ENCODE measurements at regions not wholly inside any gene's neighbourhood (a gene's known extent, or its start where the extent isn't known, plus 50 kb on each side); places are given as distances from the start of the nearest gene placed in this dataset.

GRCh38 chr17:34874478-34874877 lies 86.8 kb downstream of the CCT6B start:
- no peak for DNase-seq

- DNase-seq, result no peak
Observed at GRCh38 chr17:34872640-34873039, 88.6 kb downstream of the CCT6B start.

DNA sequence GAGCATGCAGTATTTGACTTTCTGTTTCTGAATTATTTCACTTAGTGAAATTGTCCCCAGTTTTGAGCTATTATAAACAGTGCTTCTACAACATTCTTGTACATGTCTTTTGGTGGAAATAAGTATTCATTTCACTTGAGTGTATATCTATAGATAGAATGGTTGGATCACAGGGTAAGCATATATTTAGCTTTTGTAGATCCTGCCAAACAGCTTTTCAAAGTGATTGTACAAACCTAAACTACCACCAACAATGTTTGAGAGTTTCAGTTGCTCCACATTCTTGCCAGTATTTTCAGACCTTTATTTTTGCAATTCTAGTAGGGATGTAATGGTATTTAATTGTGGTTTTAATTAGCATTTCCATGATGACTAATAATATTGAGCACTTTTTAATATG lies 91.6 kb downstream of the CCT6B start:
- DNase-seq, result no peak

GRCh38 chr17:34865716-34866115 lies 95.5 kb downstream of the CCT6B start:
- no peak for DNase-seq

GRCh38 chr17:34862384-34862783 lies 98.9 kb downstream of the CCT6B start:
- no peak for DNase-seq

DNA sequence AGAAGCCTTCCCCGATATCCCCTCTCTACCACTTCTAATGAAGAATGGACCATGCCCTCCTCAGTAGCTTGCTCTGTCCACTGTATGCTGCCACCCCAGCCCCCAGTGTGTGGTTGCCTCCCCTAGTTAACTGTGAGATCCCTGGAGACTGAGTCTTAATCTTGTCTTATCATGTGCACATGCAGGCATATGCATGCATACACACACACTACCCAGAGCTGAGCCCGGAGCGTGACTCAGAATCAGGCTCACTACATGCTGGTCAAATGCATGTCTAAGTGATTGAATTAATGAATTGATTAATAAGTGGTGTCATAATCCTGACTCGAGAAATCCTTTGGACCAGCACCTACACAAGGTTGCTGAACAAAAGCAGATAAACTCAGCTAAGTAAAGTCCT lies 99.4 kb downstream of the CCT6B start:
- DNase-seq, result no peak

- DNase-seq, result no peak
Observed at GRCh38 chr17:34859652-34860051, 101.6 kb downstream of the CCT6B start.

- DNase-seq, result peak; percentile 63
Observed at GRCh38 chr17:34858591-34859565, 102.4 kb downstream of the CCT6B start.

- no peak for DNase-seq
Observed at GRCh38 chr17:34853924-34854323, 107.3 kb downstream of the CCT6B start.

GRCh38 chr17:34852614-34853013 lies 108.6 kb downstream of the CCT6B start:
- no peak for DNase-seq

- no peak for DNase-seq
Observed at GRCh38 chr17:34851961-34852540, 109.2 kb downstream of the CCT6B start.

- DNase-seq, result no peak
Observed at GRCh38 chr17:34850964-34851363, 110.3 kb downstream of the CCT6B start.

DNA sequence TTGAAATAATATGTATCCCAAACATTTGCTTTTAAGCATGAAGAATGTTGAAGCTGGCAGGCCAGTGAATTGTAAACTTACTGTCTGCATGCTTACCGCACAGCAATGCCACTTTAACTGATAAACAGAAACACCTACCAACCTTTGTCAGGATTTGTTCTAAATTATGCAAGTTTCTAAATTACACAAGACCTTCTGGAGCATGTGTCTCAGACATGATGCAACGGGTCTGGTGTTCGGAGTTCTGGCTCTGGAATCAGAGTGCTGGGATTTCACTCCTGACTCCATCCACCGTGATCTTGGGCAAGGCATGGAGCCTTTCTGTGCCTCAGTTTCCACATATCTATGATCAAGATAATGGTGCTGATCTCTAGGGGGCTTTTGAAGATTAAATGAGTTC lies 111.2 kb downstream of the CCT6B start:
- DNase-seq, result peak; percentile 47

GRCh38 chr17:34847938-34848337 lies 113.3 kb downstream of the CCT6B start:
- DNase-seq, result no peak

GRCh38 chr17:34845296-34845695 lies 116.0 kb downstream of the CCT6B start:
- DNase-seq, result no peak

DNA sequence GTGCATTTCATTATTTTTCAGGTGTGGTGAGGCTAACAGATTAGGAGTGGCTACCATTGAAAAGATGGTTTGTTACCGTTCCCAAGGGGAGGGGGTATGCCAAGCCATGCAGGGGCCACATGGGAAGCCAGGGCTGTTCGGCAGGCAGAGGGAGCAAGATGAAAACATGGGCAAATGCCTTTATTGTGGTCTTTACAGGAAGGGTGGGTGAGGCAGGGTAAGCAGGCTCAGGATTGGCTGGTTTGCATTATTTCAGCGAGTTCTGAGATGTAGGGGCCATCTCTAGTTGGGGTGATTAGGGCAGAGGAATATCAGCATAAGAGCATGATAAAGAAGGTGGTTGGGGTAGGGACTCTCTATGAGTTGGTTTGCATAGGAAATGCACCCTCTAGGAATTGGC lies 117.6 kb downstream of the CCT6B start:
- no peak for DNase-seq

DNA sequence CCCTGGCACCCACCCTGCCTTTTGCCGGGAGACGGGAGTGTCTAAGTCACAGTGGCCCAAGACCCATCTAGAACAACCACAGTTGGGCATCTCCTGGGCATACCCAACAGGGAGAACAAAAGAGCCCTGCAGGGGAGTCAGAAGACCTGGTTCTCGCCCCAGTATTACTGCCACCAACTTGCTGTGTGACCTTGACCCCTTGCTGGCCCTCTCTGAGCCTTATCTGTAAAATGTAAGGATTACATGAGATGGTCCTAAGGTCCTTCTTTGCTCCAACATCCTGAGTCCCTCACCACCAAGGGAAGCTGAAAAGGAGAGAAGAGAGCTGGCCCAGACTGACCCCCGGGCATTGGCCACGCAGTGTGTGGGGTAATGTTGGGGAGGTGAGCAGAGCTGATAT lies 119.0 kb downstream of the CCT6B start:
- no peak for DNase-seq

DNA sequence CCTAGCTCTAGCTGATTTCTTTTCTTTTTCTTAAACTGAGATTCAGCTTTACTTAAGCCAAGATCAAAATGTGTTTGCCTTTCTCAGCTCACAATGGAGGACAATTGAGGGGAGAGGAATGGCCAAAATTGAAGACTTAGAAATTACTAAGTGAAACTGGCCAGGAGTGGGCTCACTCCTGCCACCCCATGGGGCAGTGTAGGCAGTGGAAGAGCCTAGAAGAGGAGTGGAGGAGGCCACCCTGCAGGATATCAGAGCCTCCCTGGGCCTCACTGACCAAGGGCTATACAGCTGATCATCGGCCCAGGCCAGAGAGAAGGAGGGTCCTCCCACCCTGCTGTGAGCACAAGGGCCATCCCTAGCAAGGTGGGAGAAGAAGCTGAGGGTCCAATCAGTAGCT lies 119.8 kb downstream of the CCT6B start:
- no peak for DNase-seq

- no peak for DNase-seq
Observed at GRCh38 chr17:34840750-34841149, 120.5 kb downstream of the CCT6B start.

DNA sequence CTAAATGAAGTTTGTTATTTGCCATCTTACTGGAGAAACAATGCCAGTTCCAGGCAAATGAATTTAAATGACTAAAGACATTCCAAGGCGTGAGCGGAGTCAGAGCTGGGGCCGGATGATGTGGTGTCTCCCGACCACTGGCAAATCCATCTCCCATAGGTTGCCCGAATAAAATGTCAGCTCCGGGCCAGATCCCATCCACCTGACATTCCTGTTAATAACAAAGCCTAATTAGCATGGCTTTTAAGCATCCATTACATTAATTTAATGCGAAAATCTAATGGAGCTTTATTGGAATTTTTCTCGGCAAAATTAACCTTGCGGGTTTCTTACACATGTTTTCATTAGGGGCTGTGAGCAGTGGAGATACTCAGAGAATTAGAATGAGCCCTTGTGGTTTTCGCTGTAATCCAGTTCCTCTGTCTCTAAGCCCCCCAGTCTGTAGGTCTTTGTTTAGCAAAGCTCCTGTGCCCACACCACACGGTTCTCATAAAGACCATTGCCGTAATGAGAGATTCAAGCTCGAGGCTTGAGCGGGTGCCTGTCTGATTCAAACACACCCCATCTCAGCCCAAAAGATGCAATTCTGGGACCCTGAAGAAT lies 123.3 kb downstream of the CCT6B start:
- DNase-seq, result no peak

DNA sequence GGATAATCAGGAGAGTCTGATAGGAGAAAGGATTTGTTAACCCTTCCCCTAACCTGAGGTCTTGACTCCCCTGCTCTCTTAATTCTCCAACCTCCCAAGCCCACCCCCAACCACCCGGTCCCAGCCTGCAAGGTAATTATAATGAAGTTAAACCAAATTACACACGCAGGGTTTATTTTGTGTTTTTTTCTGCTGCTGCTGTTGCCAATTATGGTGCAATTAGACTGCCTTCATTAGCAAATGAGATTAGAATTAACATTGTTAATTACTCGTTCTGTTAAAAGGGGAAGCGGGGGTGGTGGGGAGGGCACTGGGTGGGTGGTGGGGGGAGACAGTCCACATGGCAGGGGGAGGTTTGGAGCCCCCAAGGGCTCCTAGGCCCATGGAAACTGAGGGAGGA lies 128.9 kb downstream of the CCT6B start:
- no peak for DNase-seq

DNA sequence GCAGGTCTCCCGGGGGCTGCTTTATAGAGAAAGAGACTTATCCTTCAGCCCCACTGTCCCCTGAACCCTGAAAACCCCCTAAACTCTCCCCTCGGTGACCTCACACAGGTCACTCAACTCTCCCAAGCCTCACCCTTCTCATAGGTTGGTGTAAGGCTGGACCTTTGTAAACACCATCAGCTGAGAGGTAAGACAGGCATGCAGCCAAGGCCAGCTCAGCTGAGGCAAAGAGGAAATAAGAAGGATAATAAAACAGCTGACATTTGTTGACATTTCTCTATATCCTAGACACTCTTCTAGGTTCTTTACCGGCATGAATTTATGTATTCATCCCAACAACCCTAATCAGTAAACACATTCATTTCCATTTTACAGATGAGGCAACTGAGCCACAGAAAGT lies 134.3 kb downstream of the CCT6B start:
- DNase-seq, result no peak

- no peak for DNase-seq
Observed at GRCh38 chr17:34826332-34826731, 134.9 kb downstream of the CCT6B start.

- DNase-seq, result no peak
Observed at GRCh38 chr17:34825884-34826283, 135.4 kb downstream of the CCT6B start.

Data from NCI-H1694 (cell line).